ENCODE measurements at regions not wholly inside any gene's neighbourhood (a gene's known extent, or its start where the extent isn't known, plus 50 kb on each side); places are given as distances from the start of the nearest gene placed in this dataset.

DNA sequence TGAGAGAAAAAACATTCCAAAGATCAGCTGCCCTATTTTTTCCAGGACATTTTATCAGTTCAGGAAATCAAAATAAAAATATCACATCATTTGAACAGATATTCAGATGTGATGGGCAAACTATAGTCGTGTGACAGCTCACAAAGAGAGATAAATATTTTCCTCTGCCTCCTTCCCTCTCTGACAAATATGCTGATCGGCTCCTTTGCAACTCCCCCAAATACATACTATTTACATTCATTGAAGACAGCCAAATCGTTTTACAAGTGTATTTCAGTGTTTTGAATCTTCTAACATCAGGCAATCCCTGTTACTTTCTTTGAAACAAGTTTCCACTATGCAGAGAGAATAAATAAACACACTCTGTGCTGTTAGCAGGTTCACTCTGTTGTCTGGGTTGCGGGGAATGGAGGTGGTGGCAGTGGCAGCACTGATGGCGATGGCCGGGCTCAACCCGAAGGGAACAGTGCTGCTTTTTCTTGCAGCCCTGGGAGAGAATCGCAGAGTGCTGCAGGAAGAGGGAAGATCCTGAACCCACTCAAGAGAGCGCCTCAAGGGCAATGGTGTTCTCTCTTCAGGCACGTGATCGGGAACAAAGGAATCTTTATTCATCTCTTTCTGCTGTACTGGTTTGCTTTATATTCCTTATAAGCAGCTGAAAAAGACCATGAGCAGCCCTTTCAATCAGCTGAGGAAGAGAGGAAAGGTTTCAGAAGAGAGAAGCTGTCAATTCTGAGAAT, 142.5 kb downstream of the PHLDA1 start:
- H3K27ac ChIP-seq (ENCODE audit: low read depth, low read length) = no peak overlapping the region
- no peaks in the 10 kb centered on the region for H3K4me1 ChIP-seq (ENCODE audit: control insufficient read depth, insufficient read depth, low read length)
- H3K9ac ChIP-seq (ENCODE audit: low read length) = no peak overlapping the region
- no peak overlapping the region for H3K4me3 ChIP-seq (ENCODE audit: low read length)
- no peaks in the 10 kb centered on the region for H3K27me3 ChIP-seq (ENCODE audit: control insufficient read depth, insufficient read depth, low read length)
- H3K36me3 ChIP-seq (ENCODE audit: control insufficient read depth, insufficient read depth, low read length) = no peaks in the 10 kb centered on the region

DNA sequence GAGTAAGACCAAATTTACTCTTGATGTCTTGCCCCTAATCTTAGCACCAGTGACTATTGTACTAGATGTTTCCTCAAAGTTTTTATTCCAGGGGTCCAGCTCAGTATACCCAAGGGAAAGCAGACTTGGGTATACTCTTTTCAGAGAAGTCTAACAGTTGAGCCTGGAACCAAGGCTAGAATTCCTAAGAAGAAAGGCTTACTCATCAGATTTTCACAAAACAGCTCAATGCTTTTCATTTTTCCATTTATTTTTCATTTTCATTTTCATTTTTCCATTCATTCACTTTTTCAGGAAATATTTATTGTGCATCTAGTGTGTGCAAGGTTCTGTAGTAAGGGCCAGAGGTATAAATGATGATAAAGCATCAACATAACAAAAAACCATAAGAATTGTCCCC, 143.2 kb downstream of the PHLDA1 start:
- Histone ChIP-seq H3K9ac (ENCODE audit: low read length) (no peak overlapping the region), H3K4me3 (ENCODE audit: low read length) (no peak overlapping the region), H3K4me1 (ENCODE audit: control insufficient read depth, insufficient read depth, low read length) (no peaks in the 10 kb centered on the region), H3K27me3 (ENCODE audit: control insufficient read depth, insufficient read depth, low read length) (no peaks in the 10 kb centered on the region), H3K27ac (ENCODE audit: low read depth, low read length) (no peak overlapping the region), H3K36me3 (ENCODE audit: control insufficient read depth, insufficient read depth, low read length) (no peaks in the 10 kb centered on the region)

GRCh38 chr12:75887979-75888378, 143.6 kb downstream of the PHLDA1 start:
- H3K27ac ChIP-seq (ENCODE audit: low read depth, low read length) = no peak overlapping the region
- H3K9ac ChIP-seq (ENCODE audit: low read length) = no peak overlapping the region
- no peaks in the 10 kb centered on the region for H3K27me3 ChIP-seq (ENCODE audit: control insufficient read depth, insufficient read depth, low read length)
- H3K4me3 ChIP-seq (ENCODE audit: low read length) = no peak overlapping the region
- H3K36me3 ChIP-seq (ENCODE audit: control insufficient read depth, insufficient read depth, low read length) = no peaks in the 10 kb centered on the region
- H3K4me1 ChIP-seq (ENCODE audit: control insufficient read depth, insufficient read depth, low read length) = no peaks in the 10 kb centered on the region

DNA sequence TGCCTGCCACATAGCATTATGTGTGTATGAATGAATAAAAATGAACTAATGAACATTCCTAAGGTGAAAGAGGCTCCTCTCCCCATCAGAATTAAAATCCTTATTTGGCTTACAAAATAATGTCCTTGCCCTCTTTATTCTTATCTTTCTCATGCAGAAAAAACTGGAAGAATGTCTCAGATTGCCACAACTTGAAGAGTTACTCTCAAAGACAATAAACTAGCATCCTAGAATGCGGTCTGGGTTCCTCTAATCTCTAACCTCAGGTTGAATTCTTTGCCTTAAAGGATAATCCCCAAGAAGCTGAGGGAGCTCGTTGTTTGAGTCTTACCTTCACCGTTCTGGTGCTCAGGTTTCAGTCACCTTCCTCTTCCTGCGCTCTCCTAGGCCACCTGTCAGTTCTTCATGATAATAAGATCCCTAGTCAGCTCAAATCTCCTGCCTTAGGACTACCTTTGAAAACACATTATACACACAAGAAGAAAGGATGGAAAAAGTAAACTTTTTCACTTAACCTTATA, 147.1 kb downstream of the PHLDA1 start:
- Histone ChIP-seq H3K36me3 (ENCODE audit: control insufficient read depth, insufficient read depth, low read length) (no peaks in the 10 kb centered on the region), H3K4me3 (ENCODE audit: low read length) (no peak overlapping the region), H3K4me1 (ENCODE audit: control insufficient read depth, insufficient read depth, low read length) (no peaks in the 10 kb centered on the region), H3K9ac (ENCODE audit: low read length) (no peak overlapping the region), H3K27ac (ENCODE audit: low read depth, low read length) (no peak overlapping the region), H3K27me3 (ENCODE audit: control insufficient read depth, insufficient read depth, low read length) (no peaks in the 10 kb centered on the region)

DNA sequence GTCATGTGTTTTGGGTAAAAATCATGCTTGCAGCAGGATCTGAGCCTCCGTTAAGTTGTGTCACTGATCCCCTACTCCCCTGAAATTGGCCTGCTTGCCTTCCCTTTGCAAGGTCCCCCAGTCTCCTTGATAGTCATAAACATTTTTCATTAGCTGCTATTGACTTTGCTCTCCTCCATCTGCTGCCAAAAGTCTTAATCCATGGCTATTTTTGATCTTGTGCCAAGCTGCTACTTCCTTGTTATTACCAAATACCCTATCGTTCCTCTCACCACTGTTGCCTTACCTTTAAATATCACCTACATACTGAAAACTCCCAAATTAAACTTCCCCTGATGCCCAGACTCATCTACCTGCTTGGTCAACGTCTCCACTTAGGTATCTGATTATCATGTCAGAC, 148.3 kb downstream of the PHLDA1 start:
- H3K27ac ChIP-seq (ENCODE audit: low read depth, low read length) = no peak overlapping the region
- no peaks in the 10 kb centered on the region for H3K4me1 ChIP-seq (ENCODE audit: control insufficient read depth, insufficient read depth, low read length)
- H3K27me3 ChIP-seq (ENCODE audit: control insufficient read depth, insufficient read depth, low read length) = no peaks in the 10 kb centered on the region
- no peaks in the 10 kb centered on the region for H3K36me3 ChIP-seq (ENCODE audit: control insufficient read depth, insufficient read depth, low read length)
- H3K9ac ChIP-seq (ENCODE audit: low read length) = no peak overlapping the region
- no peak overlapping the region for H3K4me3 ChIP-seq (ENCODE audit: low read length)

- no peaks in the 10 kb centered on the region for H3K27me3 ChIP-seq (ENCODE audit: control insufficient read depth, insufficient read depth, low read length)
- H3K27ac ChIP-seq (ENCODE audit: low read depth, low read length) = no peak overlapping the region
Measured at GRCh38 chr12:75882421-75882820, 149.2 kb downstream of the PHLDA1 start.

GRCh38 chr12:75881920-75882319, 149.7 kb downstream of the PHLDA1 start:
- Histone ChIP-seq H3K4me3 (ENCODE audit: low read length) (no peak overlapping the region), H3K36me3 (ENCODE audit: control insufficient read depth, insufficient read depth, low read length) (no peaks in the 10 kb centered on the region), H3K9ac (ENCODE audit: low read length) (no peak overlapping the region), H3K27me3 (ENCODE audit: control insufficient read depth, insufficient read depth, low read length) (no peaks in the 10 kb centered on the region), H3K4me1 (ENCODE audit: control insufficient read depth, insufficient read depth, low read length) (no peaks in the 10 kb centered on the region), H3K27ac (ENCODE audit: low read depth, low read length) (no peak overlapping the region)

More at GRCh38 chr12:75882421-75882820, 149.2 kb downstream of the PHLDA1 start:
- Histone ChIP-seq H3K4me3 (ENCODE audit: low read length) (no peak overlapping the region), H3K9ac (ENCODE audit: low read length) (no peak overlapping the region), H3K4me1 (ENCODE audit: control insufficient read depth, insufficient read depth, low read length) (no peaks in the 10 kb centered on the region), H3K36me3 (ENCODE audit: control insufficient read depth, insufficient read depth, low read length) (no peaks in the 10 kb centered on the region)

- no peaks in the 10 kb centered on the region for H3K4me1 ChIP-seq (ENCODE audit: control insufficient read depth, insufficient read depth, low read length)
- no peak overlapping the region for H3K27ac ChIP-seq (ENCODE audit: low read depth, low read length)
- H3K27me3 ChIP-seq (ENCODE audit: control insufficient read depth, insufficient read depth, low read length) = no peaks in the 10 kb centered on the region
- H3K36me3 ChIP-seq (ENCODE audit: control insufficient read depth, insufficient read depth, low read length) = no peaks in the 10 kb centered on the region
- H3K4me3 ChIP-seq (ENCODE audit: low read length) = no peak overlapping the region
- H3K9ac ChIP-seq (ENCODE audit: low read length) = no peak overlapping the region
Measured at GRCh38 chr12:75877763-75878621, 153.6 kb downstream of the PHLDA1 start.

GRCh38 chr12:75876832-75877762, 154.5 kb downstream of the PHLDA1 start:
- Histone ChIP-seq H3K4me3 (ENCODE audit: low read length) (no peak overlapping the region), H3K27me3 (ENCODE audit: control insufficient read depth, insufficient read depth, low read length) (no peaks in the 10 kb centered on the region), H3K4me1 (ENCODE audit: control insufficient read depth, insufficient read depth, low read length) (no peaks in the 10 kb centered on the region), H3K36me3 (ENCODE audit: control insufficient read depth, insufficient read depth, low read length) (no peaks in the 10 kb centered on the region), H3K27ac (ENCODE audit: low read depth, low read length) (no peak overlapping the region), H3K9ac (ENCODE audit: low read length) (no peak overlapping the region)

GRCh38 chr12:75874441-75874840, 157.1 kb downstream of the PHLDA1 start:
- Histone ChIP-seq H3K27ac (ENCODE audit: low read depth, low read length) (no peak overlapping the region), H3K27me3 (ENCODE audit: control insufficient read depth, insufficient read depth, low read length) (no peaks in the 10 kb centered on the region), H3K4me3 (ENCODE audit: low read length) (no peak overlapping the region), H3K9ac (ENCODE audit: low read length) (no peak overlapping the region), H3K36me3 (ENCODE audit: control insufficient read depth, insufficient read depth, low read length) (no peaks in the 10 kb centered on the region), H3K4me1 (ENCODE audit: control insufficient read depth, insufficient read depth, low read length) (no peaks in the 10 kb centered on the region)

DNA sequence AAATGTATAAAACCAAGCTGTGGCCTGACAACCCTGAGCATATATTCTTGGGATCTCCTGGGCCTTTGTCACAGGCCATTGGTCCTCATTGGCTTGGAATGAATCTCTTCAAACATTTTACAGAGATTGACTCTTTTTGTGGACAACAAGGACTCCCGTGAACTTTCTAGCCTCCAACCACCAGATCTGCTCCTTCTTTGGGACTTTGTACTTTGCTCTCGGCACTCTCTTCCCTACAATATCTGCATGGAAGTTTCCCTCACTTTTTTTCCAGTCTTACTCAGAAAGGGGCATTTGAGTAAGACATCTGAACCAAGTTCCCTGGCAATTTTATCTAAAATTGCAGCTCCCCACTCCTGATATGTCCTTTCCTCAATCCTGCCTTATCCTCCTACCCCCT, 158.8 kb downstream of the PHLDA1 start:
- H3K27me3 ChIP-seq (ENCODE audit: control insufficient read depth, insufficient read depth, low read length) = no peaks in the 10 kb centered on the region
- H3K9ac ChIP-seq (ENCODE audit: low read length) = no peak overlapping the region
- no peak overlapping the region for H3K27ac ChIP-seq (ENCODE audit: low read depth, low read length)
- H3K36me3 ChIP-seq (ENCODE audit: control insufficient read depth, insufficient read depth, low read length) = no peaks in the 10 kb centered on the region
- no peak overlapping the region for H3K4me3 ChIP-seq (ENCODE audit: low read length)
- no peaks in the 10 kb centered on the region for H3K4me1 ChIP-seq (ENCODE audit: control insufficient read depth, insufficient read depth, low read length)

- no peaks in the 10 kb centered on the region for H3K4me1 ChIP-seq (ENCODE audit: control insufficient read depth, insufficient read depth, low read length)
- no peak overlapping the region for H3K9ac ChIP-seq (ENCODE audit: low read length)
- no peak overlapping the region for H3K27ac ChIP-seq (ENCODE audit: low read depth, low read length)
- H3K4me3 ChIP-seq (ENCODE audit: low read length) = no peak overlapping the region
- no peaks in the 10 kb centered on the region for H3K36me3 ChIP-seq (ENCODE audit: control insufficient read depth, insufficient read depth, low read length)
- no peaks in the 10 kb centered on the region for H3K27me3 ChIP-seq (ENCODE audit: control insufficient read depth, insufficient read depth, low read length)
Measured at GRCh38 chr12:75870878-75871277, 160.7 kb downstream of the PHLDA1 start.

Data from rectal smooth muscle tissue (tissue), 1 donor.